AG08395 (cell line): ENCODE measurements at regions not wholly inside any gene's neighbourhood (a gene's known extent, or its start where the extent isn't known, plus 50 kb on each side); places are given as distances from the start of the nearest gene placed in this dataset.
A peak's percentile ranks its signal among the peaks of the same experiment; 100 is the strongest.
"Not testable (repeated sequence)": the region's sequence is repeated elsewhere in the genome, so short reads cannot be mapped to it uniquely, and the experiment has no call there.

Source experiments
- DNase-seq: peaks from one replicate; pipeline ENCODE4 v3.0.0; 2012; ENCODE audit warnings: mixed read lengths, low spot score

DNA sequence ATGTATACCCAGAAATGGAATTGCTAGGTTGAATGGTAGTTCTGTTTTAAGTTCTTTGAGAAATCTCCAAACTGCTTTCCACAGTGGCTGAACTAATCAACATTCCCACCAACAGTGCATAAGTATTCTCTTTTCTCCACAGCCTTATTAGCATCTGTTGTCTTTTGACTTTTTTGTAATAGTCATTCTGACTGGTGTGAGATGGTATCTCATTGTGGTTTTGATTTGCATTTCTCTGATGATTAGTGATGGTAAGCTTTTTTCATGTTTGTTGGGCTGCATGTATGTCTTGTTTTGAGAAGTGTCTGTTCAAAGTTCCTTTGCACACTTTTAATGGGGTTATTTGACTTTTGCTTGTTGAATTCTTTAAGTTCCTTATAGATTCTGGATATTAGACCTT is 52.4 kb upstream of the EHHADH start:
- not testable (repeated sequence) for DNase-seq

DNA sequence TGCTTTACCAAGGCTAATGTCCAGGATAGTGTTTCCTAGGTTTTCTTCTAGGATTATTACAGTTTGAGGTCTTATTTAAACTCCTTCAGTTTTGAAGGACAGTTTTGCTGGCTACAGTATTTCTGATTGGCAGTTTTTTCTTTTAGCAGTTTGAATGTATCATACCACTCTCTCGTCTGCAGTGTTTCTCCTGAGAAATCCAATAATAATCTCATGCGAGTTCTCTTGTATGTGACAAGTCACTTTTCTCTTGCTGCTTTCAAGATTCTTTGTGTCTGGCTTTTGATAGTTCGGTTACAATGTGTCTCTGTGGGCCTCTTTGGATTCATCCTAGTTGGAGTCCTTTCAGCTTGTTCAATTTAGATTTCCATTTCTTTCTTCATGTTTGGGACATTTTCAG is 53.0 kb upstream of the EHHADH start:
- DNase-seq: no peak

DNA sequence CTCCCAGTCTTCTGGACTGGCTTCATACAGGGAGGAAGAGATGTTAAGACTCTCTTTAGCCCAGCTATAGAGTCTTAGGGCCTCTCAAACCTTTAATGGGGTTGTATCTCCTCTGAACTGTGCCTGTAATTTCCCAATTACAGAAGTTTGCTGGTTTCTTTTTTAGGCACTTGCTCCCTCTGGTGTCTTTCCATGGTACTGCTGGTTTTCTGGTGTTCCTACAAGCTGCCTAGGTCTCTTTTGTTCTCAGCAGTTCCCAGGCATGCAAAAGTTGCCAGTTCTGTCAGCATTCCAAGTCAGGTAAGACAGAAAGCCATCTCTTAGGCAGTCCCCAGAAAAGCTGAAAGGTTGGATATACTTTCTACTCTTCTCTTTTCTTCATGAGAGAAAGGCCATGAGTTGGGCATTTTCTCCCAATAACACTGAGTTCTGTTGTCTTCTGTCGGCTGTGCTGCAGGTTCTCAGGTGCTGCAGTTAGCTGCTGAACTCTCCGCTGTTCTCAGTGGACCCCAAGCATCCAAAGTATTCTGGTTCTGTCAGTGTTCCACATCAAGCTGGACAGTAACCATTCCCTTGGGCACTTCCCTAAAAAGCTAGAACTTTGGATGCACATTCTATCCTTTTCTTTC is 54.4 kb upstream of the EHHADH start:
- DNase-seq: peak; percentile 72

DNA sequence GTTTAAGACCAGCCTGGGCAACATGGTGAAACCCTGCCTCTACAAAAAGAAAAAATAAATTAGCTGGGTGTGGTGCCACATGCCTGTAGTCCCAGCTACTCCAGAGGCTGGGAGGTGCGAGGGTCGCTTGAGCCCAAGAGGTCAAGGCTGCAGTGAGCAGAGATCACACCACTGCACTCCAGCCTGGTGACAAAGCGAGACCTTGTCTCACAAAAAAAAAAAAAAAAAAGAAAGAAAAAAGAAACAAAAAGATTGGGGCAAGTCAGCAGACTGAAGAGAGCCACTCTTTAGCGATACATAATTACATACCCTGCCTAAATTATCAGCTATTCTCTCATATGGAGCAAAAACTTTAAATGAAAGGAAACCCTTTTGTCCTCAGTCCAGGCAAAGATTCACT is 53.6 kb upstream of the MAP3K13 start:
- no peak for DNase-seq

GRCh38 chr3:185309795-185310194 is 53.1 kb upstream of the MAP3K13 start:
- DNase-seq: no peak

DNA sequence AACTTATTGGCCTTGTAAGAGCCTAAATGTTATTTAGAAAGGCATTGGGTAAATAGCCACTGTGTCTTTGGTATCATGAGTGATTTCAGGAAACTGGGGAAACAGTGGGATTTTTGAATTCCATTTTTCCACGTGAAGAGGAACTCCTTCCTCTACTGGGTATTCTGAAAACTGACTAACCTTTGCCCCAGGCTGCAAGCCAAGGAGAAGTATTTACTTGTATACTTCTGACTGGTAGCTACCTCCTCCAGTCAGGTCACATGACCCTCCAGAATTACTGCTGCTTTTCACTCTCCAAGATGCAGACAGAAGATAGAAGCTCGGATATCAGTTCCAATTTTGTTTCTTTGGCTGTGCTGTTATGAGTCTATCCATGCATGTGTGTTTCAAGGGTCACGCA is 50.9 kb upstream of the MAP3K13 start:
- DNase-seq: no peak
